ENCODE measurements at regions not wholly inside any gene's neighbourhood (a gene's known extent, or its start where the extent isn't known, plus 50 kb on each side); places are given as distances from the start of the nearest gene placed in this dataset.
"Not testable (repeated sequence)": the region's sequence is repeated elsewhere in the genome, so short reads cannot be mapped to it uniquely, and the experiment has no call there.

- DNase-seq (ENCODE audit: low spot score): no peak
Measured at GRCh38 chr2:129377078-129377469, 602.4 kb upstream of the RAB6C start.

- DNase-seq (ENCODE audit: low spot score): no peak
Measured at GRCh38 chr2:129378186-129378585, 601.3 kb upstream of the RAB6C start.

- no peak for DNase-seq (ENCODE audit: low spot score)
Measured at GRCh38 chr2:129379411-129379810, 600.1 kb upstream of the RAB6C start.

DNA sequence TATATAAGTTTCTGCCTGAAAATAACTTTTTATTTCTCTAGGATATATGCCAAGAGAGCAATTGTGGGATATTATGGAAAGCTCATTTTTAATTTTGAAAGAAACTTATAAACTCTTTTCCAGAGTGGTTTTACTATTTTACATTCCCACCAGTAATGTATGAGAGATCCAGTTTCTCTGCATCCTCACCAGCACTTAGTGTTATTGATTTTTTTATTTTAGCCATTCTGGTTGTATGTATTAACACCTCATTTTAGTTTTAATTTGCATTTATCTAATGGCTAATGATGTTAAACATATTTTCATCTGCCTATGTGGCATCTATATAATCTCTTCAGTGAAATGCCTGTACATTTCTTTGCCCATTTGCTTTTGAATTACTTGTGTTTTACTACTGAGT is 597.7 kb upstream of the RAB6C start:
- no peak for DNase-seq (ENCODE audit: low spot score)

- DNase-seq (ENCODE audit: low spot score): no peak
Measured at GRCh38 chr2:129388870-129389269, 590.6 kb upstream of the RAB6C start.

GRCh38 chr2:129393816-129394215 is 585.6 kb upstream of the RAB6C start:
- DNase-seq (ENCODE audit: low spot score): no peak

DNA sequence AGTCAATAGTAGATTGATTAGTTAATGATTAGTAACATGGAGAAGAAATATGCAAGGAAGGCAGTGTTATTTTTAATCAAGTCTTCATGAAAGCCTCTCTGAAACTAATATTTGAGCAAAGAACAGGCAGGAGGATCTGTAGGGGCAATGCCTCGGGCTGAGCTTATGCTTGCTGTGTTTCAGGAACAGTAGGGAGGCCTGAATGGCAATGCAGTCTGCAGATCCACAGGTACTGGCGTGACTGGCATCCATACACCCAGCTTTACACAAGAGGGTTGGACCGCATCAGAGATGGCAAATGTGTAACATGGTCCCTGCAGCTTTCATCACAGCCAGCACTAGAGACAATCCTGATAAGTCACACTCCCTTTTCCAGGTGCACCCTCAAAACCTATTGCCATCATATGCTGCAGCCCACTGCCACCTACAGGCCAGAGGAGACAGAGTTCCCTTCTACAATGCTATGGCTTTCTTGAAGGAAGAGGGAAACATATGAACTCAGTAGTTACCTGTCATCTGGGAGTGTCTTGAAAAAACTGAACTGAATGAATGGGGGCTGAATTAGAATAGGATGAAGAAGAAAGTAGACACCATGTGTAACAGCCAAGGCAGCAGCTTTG is 582.4 kb upstream of the RAB6C start:
- no peak for DNase-seq (ENCODE audit: low spot score)

DNA sequence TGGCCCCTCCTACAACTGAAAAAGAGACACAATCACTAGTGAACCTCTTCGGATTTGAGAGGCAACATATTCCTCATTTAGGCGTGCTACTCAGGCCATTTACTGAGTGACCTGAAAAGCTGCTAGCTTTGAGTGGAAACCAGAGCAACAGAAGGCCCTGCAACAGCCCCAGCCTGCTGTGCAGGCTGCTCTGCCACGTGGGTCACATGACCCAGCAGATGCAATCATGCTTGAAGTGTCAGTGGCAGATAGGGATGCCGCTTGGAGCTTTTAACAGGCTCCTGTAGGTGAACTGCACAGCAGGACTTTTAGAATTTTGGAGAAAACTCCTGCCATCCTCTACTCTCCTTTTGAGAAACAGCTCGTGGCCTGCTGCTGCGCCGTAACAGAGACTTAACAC is 578.6 kb upstream of the RAB6C start:
- DNase-seq (ENCODE audit: low spot score): no peak

DNA sequence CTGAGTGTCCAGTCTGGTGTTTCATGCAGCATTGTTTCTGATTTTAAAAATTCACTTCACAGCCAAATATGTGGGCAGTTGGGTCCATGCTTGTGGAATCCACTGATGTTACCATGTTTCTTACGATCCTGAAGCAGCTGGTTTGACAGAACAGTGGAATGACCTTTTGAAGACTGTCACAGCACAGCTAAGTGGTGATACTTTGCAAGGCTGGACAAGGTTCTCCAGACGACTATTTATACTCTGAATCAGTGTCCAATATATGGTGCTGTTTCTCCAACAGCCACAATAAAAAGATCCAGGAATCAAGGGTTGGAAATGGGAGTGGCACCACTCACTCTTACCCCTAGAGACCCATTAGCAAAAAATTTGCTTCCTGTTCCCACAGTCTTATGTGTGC is 577.4 kb upstream of the RAB6C start:
- no peak for DNase-seq (ENCODE audit: low spot score)

GRCh38 chr2:129404000-129404685 is 575.3 kb upstream of the RAB6C start:
- no peak for DNase-seq (ENCODE audit: low spot score)

GRCh38 chr2:129408570-129408969 is 570.9 kb upstream of the RAB6C start:
- no peak for DNase-seq (ENCODE audit: low spot score)

- not testable (repeated sequence) for DNase-seq (ENCODE audit: low spot score)
Measured at GRCh38 chr2:129417041-129417440, 562.4 kb upstream of the RAB6C start.

DNA sequence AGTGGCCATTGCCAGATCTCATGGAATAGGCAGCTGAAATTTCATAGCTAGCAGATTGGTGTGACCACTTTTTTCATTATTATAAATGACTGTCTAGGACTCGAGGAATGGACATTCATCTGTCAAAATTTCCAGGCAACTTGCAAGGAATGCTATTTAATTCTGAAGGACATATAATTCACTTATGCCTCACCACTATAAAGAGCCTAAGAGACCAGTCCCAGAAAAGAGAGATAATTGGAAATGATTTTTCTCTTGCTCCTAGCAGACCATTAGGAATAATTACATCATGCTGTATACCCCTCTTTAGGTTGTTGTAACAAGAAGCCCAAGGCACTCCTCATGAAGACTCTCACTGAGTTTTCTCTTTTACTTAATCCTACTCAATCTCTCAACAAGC is 557.4 kb upstream of the RAB6C start:
- no peak for DNase-seq (ENCODE audit: low spot score)

GRCh38 chr2:129428086-129428660 is 551.3 kb upstream of the RAB6C start:
- DNase-seq (ENCODE audit: low spot score): no peak

DNA sequence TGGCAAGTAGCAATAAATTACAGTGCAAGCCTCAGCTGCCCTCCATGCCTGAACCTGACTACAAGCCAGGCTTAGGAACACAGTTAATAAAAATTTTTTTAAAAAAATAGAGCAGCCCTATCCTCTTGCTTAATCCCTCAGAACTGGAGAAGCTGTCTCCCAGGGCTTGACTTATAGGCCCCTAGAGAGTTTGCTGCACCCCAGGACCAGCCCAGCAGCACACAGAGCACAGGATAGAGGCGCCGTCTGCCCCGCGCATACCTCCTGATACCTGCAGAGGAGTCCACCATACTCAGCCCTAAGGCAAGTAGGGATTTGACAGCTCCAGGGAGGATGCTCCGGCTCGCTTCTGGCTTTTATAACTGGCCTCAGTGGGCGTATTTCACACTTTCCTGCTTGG is 548.6 kb upstream of the RAB6C start:
- no peak for DNase-seq (ENCODE audit: low spot score)

- DNase-seq (ENCODE audit: low spot score): no peak
Measured at GRCh38 chr2:129431881-129432280, 547.6 kb upstream of the RAB6C start.

- DNase-seq (ENCODE audit: low spot score): no peak
Measured at GRCh38 chr2:129436809-129437208, 542.7 kb upstream of the RAB6C start.

DNA sequence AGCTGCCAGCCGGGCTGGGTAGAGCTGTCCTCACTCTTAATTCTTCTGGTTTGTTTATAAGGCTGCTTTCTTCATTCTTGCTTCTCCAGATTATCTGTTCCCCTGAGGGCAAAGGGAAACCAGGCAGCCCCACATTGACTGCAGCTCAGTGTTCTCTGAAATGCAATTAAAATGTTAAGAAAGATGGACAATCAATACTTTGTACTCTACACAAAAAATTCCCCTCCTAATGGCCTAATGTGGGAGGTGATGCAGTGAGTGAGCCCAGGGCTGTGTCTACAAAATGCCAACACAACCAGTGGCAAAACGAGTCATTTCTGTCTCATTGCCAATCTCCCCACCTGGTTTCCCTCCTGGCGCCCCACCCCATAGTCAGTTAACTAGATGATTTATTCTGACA is 541.7 kb upstream of the RAB6C start:
- DNase-seq (ENCODE audit: low spot score): no peak

DNA sequence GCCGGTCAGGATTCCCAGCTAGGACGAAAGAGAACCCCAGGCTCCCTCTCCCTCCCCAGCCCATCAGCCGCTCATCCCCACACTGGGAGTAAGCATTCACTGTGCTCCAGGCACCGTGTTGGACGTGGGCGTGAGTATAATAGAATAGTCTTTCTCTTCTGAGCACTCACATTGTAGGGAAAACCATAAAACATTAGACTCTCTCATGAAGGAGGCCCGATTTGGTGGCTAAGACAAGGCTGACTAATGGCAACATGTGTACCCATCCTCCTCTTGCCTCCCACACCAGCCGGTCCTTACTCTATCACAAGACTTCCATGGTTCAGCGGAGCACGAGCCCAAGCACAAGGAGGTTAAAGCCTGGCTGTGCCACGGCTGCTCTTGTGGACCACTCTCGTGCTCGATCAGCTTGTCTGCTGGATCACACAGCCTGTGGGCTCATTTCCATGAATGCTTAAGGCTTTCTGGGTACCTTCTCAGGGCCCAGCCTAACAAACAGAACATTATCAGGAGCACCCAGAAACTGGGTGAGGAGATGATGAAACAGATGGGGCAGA is 540.9 kb upstream of the RAB6C start:
- DNase-seq (ENCODE audit: low spot score): no peak

- no peak for DNase-seq (ENCODE audit: low spot score)
Measured at GRCh38 chr2:129439406-129440302, 539.8 kb upstream of the RAB6C start.

DNA sequence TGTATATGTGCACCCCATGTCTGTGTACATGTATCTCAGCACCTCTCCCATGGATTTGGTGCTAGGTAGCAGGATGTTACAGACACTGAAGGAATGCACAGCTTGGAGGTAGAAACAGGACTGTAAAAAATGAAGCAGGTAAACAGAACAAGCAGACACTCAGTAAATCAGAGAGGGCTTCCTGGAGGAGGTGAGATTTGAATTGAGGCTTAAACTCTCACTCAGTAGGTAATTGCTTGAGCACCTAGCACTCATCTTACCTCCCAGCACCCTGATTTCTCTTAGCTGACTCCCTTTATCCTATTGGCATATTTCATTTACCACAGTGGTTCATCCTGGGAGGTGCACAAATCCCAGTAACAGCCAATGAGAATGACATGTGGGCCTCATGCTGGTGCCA is 537.9 kb upstream of the RAB6C start:
- DNase-seq (ENCODE audit: low spot score): no peak

DNA sequence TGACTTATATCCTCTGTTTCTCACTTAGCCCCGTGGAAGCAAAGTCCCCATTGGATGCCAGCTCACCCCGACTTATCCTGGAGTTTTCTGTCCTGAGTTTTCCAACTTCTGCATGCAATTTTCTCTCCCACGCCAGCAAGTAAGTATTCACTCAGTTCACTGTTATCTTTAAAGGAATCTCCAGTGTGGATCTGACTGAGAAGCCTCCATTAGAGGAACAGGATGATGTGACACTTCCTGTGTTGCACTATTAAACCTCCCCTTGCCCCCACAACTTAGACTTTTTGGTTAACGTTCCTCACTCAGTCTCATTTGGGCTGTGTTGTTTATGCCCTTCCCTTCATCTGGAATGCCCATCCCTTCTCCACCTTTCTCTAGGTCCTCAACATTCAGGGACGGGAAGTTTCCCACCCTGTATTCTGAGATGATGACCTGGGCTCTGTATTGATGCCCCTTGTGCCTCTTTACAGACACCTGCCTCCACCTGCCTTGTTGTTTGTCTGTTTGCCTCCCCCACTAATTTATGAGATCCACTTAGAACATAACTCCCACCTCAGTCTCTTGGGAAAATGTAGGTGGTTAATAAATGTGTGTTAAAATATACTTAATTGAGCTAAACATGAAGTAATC is 536.1 kb upstream of the RAB6C start:
- no peak for DNase-seq (ENCODE audit: low spot score)
